AG09309 (cell line): ENCODE measurements at regions not wholly inside any gene's neighbourhood (a gene's known extent, or its start where the extent isn't known, plus 50 kb on each side); places are given as distances from the start of the nearest gene placed in this dataset.

Source experiments
- DNase-seq: peaks from one replicate; pipeline ENCODE4 v3.0.0-alpha.2; 2010; ENCODE audit warnings: low read depth
- H3K4me3 ChIP-seq: 2 replicates; pipeline ENCODE4 v1.5.1; 2011; ENCODE audit warnings: mild to moderate bottlenecking, low read depth, low read length, moderate library complexity; ENCODE audit not compliant: control insufficient read depth
- TF ChIP-seq, protein P1 (sequence below): IDR thresholded peaks from 2 replicates; pipeline ENCODE4 v1.5.1; 2011; ENCODE audit warnings: mild to moderate bottlenecking, low read depth, low read length, inconsistent platforms; ENCODE audit not compliant: insufficient read depth, control insufficient read depth; ENCODE audit errors: missing control alignments

DNA sequence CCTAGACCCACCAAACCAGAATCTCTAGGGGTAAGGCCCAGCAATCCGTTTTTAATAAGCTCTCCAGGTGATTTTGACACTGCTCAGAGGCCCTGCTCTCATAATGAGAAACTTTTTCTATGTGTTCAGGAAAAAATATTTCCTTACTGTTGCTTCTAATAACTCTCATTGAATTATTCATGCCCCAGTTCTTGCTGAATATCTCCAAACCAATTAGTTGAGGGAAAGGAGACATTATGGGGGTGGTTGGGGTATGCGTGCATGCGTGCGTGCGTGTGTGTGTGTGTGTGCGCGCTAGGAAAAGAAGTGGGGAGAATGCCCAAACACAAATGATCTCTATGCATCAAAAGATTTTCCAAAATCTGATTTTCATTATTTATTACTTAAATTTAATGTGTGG lies 411.4 kb downstream of the PIK3R1 start:
- TF ChIP-seq, protein P1, sequence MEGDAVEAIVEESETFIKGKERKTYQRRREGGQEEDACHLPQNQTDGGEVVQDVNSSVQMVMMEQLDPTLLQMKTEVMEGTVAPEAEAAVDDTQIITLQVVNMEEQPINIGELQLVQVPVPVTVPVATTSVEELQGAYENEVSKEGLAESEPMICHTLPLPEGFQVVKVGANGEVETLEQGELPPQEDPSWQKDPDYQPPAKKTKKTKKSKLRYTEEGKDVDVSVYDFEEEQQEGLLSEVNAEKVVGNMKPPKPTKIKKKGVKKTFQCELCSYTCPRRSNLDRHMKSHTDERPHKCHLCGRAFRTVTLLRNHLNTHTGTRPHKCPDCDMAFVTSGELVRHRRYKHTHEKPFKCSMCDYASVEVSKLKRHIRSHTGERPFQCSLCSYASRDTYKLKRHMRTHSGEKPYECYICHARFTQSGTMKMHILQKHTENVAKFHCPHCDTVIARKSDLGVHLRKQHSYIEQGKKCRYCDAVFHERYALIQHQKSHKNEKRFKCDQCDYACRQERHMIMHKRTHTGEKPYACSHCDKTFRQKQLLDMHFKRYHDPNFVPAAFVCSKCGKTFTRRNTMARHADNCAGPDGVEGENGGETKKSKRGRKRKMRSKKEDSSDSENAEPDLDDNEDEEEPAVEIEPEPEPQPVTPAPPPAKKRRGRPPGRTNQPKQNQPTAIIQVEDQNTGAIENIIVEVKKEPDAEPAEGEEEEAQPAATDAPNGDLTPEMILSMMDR: no peak
- no peak for DNase-seq
- H3K4me3 ChIP-seq: no peak overlapping the region

DNA sequence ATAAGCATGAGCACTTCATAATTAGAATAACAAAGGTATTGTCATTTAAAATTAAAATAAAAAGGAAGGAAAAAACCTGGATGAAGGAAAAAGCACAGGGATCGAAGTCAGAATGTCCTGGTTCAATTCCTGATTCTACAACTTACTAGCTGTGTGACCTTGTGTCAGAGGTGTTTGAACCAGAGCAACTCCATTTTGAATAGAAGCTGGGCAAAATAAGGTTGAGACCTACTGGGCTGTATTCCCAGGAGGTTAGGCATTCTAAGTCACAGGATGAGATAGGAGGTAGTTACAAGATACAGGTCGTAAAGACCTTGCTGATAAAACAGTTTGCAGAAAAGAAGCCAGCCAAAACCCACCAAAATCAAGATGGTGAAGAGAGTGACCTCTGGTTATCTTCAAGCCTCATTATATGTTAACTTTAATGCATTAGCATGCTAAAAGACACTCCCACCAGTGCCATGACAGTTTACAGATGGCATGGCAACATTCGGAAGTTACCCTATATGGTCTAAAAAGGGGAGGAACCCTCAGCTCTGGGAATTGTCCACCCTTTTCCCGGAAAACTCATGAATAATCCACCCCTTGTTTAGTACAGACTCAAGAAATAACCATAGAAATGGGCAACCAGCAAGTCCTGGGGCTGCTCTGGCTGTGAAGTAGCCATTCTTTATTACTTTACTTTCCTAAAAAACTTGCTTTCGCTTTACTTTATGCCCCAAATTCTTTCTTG lies 412.7 kb downstream of the PIK3R1 start:
- H3K4me3 ChIP-seq: no peak overlapping the region
- TF ChIP-seq, protein P1: no peak
- no peak for DNase-seq

DNA sequence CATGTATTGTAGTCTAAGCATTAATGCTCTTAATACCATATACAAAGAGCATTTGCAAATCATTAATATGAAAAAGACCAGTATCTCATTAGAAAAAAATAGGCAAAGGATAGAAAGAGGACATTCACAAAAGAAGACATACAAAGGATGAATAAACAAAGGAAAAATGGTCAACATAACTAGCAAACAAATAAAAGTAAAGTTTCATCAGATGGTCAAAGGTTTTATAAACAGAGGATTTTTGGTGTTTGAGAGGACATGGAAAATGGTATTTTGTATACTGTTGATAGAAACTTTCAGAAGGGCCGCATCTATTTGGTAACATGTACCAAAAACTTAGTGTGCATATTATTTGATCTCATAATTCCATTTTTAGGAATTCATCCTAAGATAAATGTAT lies 414.8 kb downstream of the PIK3R1 start:
- TF ChIP-seq, protein P1: no peak

DNA sequence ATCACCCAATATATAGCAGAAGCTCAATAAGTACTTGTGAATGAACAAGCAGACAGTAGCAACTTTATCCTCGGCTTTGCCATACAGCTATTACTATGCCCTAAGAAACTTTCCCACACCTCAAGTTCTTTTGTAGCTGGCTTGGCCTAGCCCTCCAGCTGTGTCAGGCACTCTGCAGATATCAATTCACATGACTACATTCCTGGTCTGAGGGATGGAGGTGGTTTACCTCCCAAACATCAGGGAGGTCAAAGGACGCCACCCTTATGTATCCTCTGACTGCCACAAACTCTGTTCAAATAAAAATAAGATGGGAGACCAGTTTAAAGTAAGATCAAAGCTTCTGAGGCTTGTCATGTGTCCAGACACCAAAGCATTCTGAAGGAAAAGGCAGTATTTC lies 416.3 kb downstream of the PIK3R1 start:
- TF ChIP-seq, protein P1: no peak
- DNase-seq: no peak
- no peak overlapping the region for H3K4me3 ChIP-seq

More for the DNA sequence above, 414.8 kb downstream of the PIK3R1 start:
- DNase-seq: no peak
- H3K4me3 ChIP-seq: no peak overlapping the region

DNA sequence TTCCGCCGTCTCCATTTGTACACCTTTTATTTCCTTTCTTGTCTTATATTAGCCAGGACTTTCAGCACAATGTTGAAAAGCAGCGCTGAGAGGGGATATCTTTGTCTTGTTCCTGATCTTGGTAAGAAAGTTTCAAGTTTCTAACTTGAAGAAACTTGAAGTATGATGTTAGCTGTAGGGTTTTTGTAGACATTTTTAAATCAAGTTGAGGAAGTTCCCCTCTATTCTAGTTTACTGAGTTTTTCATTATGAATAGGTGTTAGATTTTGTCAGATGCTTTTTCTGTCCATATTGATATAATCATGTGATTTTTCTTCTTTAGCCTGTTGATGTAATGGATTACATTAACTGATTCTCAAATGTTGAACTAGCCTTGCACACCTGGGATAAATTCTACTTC lies 425.7 kb downstream of the PIK3R1 start:
- TF ChIP-seq, protein P1: no peak
- DNase-seq: no peak
- no peak overlapping the region for H3K4me3 ChIP-seq

DNA sequence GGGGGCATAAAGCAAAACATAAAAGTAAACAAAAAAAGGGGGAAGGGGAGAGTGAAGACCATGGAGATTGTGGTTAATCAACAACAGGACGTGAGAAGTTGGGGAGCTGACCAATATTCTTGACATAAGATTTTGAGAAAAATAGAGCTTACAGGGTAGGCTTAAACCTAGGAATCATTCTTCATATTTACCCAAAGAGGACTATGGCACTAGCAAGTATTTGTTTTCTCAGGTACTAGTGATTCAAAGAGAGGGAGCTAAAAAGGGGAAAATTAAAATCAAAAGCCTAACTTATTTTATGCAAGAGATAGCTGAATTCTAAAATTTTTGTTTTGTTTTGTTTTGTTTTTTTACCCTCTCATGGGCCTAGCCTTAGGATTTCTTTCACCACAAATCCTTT lies 427.5 kb downstream of the PIK3R1 start:
- no peak overlapping the region for H3K4me3 ChIP-seq
- TF ChIP-seq, protein P1: no peak
- no peak for DNase-seq
